Activated CD4-positive, alpha-beta T cell treated with anti-CD3 and anti-CD28 coated beads, Interleukin-2, Interleukin-6, amounts not matched to agents 100 ng/mL and 50 ng/mL, durations not matched to agents 16 hours and 8 hours (primary cell): ENCODE measurements at regions not wholly inside any gene's neighbourhood (a gene's known extent, or its start where the extent isn't known, plus 50 kb on each side); places are given as distances from the start of the nearest gene placed in this dataset.

Experiments
- DNase-seq: peaks from one replicate; pipeline ENCODE4 v3.0.0-alpha.2; 2020

DNA sequence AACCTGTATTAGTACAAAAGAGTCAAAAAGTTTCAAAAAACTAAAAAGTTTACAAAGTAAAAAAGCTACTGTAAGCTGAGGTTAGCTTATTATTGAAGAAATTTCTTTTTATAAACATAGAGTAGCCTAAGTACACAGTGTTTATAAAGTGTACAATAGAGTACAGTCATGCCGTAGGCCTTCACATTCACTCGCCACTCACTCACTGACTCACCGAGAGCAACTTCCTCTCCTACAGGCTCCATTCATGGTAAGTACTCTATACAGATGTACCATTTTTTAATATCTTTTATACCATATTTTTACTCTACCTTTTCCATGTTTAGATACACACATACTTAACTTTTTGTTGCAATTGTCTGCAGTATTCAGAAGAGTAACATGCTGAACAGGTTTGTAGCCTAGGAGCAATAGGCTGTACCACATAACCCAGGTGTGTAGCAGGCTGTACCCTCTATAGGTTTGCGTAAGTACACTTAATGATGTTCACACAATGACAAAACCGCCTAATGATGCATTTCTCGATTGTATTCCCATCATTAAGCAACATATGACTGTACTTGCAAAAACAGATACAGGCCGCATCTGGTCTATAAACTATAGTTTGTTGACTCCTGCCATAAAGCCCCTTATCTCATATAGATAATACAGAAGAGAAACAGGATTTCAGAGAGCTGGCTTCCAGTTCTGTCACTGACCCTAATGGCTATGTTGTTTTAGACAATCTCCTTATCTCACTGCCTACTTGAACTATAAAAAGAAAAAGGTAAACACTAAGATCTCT, 438.8 kb downstream of the HTR7 start:
- DNase-seq = no peak

- DNase-seq = no peak
Measured at GRCh38 chr10:90420637-90421318, 437.1 kb downstream of the HTR7 start.

- DNase-seq = no peak
Measured at GRCh38 chr10:90421874-90422273, 436.0 kb downstream of the HTR7 start.

DNA sequence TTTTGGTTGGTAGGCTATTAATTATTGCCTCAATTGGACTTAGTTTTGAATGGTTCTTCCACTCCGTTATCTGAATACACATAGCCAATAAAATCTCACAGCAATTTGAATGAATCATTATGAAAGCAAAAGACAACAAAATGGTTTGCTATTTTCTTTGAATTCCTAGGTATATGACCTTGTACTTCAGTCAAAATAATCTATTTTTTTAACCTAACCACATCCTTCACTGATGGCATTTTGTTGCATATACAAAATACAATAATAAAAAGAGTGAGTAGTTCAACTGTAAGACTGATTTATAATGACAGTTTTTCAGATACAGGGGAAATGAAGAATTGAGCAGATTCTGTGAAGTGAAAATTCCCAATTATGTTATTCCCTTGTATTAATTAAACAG, 433.1 kb downstream of the HTR7 start:
- DNase-seq = no peak

- no peak for DNase-seq
Measured at GRCh38 chr10:90430186-90430585, 427.7 kb downstream of the HTR7 start.

- DNase-seq = no peak
Measured at GRCh38 chr10:90432866-90433265, 425.0 kb downstream of the HTR7 start.

DNA sequence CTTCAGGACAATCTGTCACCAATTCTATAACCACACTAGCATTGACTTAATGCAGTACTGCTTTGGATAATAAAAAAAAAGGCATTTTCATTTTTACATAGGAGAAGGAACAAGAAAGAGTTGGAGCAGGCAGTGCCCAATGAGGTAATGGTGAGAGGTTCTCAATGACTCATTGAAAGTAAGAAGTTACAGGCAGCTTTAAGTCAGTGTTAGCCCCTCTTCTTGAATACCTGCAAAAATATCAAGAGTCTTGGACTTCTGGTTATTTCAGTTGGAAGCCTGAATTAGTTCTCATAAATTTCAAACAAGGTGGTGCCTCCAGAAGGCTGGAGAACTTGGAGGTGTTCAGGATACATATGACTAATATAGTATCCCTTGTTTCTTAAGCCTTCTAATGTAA, 422.5 kb downstream of the HTR7 start:
- no peak for DNase-seq

DNA sequence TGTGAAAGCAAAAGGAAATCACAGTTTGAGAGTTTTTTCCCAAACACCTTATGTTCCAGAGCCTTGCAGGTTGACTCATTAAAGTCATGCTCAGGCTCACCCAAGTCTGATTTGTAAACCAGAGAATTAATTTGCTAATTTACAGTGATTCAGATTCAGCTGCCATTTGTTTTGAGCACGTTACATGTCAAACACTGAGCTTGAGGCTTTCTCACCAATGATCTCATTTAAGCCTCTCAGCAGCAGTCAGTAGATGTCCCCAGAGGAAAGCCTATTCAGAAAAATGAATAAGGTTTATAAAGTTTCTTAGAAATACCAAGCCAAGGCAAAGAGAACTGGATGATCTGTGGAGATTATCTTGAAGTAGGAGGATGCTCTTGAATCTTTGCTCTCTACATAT, 420.4 kb downstream of the HTR7 start:
- DNase-seq = no peak

DNA sequence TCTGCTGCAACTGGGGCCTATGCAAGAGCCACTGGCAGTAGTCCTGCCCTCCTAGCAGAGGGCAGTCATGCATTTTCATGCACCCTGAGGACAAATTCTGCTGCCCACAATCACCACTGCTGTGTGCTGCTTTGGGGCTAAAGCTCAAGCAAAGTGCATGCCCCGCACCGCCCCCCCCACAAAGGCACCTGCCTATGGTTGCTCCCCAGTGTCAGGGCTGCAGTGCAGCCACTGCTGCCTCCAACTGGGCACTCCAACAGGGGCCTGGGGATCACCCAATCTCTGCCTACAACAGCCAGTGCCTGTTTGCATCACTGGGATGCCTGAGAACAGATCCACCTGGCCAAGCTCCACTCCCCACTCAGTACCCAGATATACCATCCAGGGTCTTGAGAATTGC, 417.0 kb downstream of the HTR7 start:
- no peak for DNase-seq

DNA sequence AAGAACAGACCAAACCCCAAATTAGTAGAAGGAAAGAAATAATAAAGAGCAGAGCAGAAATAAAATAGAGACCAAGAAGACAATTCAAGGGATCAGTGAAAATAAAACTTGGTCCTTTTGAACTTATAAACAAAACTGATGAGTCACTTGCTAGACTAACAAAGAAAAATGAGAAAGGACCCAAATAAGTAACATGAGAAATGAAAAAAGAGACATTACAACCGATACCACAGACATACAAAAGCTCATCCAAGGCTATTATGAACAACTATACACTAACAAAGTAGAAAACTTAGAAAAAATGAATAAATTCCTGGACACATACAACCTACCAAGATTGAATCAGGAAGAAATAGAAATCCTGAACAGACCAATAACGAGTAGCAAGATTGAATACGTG, 414.5 kb downstream of the HTR7 start:
- DNase-seq = no peak

DNA sequence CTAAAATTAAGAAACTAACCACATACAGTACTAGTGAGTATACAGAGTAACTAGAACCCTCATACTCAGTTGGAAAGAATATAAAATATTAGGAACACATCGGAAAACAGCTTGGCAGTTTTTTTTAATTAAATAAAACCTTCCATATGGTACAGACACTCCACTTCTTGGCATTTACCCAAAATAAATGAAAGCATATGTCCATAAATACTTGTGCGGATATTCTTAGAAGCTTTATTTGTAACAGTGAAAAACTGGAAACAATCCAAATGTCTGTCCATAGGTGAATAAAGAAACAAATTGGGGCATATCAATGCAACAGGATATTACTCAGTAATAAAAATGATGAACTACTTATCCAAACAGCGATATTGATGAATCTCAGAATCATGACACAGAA, 410.0 kb downstream of the HTR7 start:
- no peak for DNase-seq

- no peak for DNase-seq
Measured at GRCh38 chr10:90450797-90451196, 407.0 kb downstream of the HTR7 start.

DNA sequence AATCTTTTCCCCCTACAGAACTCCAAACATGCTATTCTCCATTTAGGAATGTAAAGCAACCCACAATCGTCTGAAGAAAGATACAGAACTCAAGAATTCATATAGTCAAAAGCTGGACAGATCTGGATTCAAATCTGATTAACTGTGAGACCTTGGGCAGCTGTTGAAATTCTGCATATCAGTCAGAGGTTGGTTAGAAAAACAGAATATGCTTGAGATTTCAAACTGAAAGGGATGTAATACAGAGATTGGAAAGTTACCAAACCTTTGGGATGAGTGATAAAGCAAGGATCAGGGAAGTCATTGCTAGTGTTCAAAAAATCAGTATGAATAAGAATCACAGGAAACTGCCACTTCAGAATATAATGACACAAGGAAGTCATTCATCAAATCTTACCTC, 406.6 kb downstream of the HTR7 start:
- DNase-seq = no peak

DNA sequence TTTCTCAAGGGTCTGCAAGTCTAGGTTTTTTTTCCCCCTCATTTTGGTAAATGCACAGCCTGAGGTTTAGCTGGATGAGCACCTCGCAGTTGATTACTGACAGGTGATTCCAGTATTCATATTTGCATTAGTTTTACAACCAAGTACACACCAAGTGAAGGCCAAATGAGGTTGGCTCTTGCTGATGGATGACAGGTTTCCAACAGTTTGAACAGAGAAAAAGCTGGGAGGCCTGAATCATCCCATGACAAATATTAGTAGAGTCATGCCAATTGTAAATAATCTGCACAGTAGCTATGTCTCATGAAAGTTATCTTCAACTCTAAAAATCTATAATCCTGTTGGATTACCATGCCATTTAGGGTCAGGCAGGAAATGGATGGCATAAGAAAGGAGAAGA, 399.8 kb downstream of the HTR7 start:
- no peak for DNase-seq

DNA sequence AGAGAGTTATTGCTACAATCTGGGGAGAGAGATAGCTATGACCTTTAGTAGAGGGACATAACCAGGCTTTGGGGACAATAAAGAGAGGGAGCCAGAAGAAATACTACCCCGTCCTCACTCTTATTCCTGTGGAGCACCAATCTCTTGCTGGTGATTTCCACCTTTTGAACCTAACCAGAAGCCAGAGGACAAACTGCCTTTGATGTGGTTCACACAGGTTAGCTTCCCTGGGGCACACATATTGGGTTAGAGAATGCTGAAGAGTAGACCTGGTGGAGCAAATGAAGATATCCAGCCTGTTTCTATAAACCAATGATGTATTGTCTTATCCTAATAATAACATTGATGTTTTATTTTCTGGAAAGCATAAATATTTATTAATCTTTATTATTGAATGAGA, 399.3 kb downstream of the HTR7 start:
- DNase-seq = no peak

DNA sequence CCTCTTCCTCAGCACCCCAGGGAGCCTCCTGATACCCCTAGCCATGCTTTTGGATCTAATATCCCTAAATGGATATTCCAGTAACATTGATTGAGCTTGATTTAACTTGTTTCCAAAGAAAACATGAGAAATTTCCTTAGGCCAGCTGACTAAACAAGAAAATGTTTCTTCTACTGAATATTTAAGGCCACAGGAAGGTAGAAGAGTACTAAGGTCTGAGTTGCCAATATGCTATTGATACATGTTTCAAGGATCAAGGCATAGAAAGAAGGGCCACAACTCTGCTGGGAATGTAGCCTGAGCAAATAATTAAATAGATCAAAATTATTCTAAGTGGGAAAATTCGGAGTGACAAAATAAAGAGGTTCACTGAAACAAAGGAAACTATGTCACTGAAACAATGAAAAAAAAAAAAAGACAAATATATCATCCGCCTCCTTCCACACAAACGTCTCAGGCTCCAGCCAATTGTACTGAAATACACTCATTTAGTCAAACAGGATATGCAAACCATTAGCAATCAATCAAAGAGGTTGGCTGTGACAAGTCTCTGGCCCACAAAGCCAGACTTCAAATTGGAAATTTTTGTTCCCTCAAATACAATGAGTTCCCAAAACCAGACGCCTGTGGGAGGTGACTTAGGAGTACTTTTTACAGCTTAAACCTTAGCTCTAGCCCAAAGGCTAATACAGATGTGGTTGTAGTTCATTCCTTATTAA, 396.2 kb downstream of the HTR7 start:
- no peak for DNase-seq

DNA sequence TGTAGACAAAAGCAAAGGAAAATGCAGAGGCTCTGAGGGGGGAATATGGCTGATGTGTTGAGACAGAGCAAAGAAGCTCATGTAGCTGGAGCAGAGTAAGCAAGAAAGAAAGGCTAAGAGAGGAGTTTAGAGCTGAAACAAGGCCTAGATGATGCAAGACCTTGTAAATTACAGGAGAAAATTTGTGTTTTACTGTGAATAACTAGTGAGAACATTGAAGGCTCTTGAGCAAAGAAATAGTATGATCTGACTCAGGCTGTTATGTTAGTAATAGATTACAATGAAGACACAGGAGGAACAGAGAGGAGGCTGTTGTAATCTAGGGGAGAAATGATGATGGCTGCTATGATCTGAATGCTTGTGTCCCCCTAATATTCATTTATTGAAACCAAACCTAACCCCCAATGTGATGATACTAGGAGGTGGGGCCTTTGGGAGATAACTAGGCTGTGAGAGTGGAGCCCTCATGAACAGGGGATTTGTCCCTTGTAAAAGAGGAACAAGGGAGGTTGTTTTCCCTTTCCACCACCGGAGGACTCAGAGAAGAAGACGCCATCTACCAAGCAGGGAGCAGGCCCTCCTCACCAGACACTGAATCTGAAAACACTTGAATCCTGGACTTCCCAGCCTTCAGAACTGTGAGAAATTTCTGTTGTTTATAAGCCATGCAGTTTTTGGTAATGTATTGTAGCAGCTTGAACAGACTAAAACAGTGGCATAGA, 394.9 kb downstream of the HTR7 start:
- no peak for DNase-seq

DNA sequence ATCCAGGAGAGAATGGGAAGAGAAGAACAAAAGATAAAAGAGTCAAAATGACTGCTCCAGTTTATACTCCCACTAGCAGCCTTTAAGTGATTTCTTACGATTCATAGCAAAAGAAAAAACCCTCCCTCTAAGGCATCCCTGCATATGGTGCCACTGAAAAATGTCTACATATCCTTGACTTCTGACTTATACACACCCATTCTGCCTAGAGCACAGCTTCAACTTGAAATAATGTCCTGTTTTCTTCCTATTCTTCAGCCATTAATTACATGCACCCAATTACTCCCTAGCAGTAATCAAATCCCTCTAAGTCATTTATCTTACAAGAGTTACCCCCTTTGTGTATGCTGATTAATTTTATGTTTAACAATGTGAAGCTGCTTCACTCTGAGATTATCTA, 393.5 kb downstream of the HTR7 start:
- no peak for DNase-seq

DNA sequence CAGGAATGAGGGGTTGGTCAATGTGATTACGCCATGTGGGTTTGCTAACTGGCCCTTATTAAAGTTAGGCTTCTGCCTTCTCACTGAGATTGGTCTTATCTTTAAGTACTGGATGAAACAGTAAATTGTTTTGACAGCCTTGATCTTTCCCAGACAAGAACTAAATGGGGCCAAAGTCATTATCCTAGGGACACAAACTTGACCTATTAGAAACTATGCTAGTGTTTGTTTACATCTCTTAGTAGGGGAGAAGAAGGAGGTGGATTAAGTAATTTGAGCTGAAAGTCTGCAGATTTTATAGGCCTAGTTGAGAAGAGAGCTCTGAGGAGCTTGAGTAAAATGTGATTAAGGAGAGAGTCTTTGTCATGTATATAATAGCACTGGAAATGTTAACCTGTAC, 386.9 kb downstream of the HTR7 start:
- no peak for DNase-seq

DNA sequence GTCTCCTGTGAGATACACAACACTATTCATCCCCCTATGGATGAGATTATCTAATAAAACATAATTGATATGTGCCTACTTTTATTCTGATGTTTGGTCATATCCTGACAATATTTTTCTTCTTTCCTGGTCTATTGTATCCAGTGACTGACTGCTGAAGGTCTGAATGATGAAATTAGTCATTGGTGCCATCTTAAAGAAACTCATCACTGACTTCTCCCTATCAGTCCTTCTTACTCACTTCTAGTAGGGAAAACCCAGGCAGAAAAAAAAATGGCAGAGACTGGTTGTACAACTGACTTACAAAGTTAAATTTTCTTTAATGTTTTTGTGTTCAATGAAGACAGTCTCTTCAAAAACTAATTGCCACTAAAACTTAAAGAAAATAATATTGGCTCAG, 377.4 kb downstream of the HTR7 start:
- DNase-seq = no peak

DNA sequence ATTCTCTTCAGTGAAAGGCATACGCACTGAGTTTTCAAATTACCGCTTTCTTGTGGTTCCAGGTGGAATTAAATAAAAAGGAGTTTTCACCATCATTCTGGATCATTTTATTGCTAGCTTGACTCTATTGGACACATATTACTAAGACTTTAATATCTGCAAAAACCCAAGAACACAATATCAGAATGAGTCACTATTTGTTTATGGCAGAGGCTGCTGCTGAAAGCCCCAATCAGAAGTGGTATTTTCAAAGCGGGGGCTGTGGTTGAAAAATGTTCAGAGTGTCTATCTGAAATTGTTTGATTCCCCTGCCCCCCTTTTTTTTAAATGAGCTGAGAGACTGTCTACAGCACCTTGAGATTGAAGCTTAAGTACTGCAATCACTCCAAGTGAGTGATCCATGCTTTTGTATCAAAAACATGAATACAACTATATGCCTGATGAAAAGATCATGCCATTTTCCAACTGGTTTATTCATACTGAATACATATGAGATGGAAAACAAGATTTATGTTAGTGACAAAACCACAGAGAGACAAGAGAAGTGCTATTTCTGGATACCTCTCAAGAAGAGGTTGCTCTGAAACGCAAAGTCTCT, 376.4 kb downstream of the HTR7 start:
- no peak for DNase-seq

GRCh38 chr10:90484518-90484917, 373.3 kb downstream of the HTR7 start:
- DNase-seq = no peak

DNA sequence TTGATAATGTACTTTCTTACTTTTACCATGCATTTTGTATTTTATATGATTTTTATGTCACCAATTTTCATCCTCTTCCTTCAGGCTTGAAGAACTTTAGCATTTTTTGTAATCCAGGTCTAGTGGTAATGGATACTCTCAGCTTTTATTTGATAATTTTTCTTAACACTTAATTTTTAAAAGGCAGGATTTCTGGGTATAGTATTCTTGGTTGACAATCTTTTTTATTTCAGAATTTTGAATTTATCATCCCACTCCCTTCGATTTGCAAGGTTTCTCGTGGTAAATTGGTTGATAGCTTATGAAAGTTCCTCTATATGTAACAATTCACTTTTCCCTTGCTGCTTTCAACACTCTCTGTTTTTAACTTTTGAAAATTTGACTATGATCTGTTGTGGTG, 363.7 kb downstream of the HTR7 start:
- no peak for DNase-seq
